ENCODE measurements at regions not wholly inside any gene's neighbourhood (a gene's known extent, or its start where the extent isn't known, plus 50 kb on each side); places are given as distances from the start of the nearest gene placed in this dataset.

DNA sequence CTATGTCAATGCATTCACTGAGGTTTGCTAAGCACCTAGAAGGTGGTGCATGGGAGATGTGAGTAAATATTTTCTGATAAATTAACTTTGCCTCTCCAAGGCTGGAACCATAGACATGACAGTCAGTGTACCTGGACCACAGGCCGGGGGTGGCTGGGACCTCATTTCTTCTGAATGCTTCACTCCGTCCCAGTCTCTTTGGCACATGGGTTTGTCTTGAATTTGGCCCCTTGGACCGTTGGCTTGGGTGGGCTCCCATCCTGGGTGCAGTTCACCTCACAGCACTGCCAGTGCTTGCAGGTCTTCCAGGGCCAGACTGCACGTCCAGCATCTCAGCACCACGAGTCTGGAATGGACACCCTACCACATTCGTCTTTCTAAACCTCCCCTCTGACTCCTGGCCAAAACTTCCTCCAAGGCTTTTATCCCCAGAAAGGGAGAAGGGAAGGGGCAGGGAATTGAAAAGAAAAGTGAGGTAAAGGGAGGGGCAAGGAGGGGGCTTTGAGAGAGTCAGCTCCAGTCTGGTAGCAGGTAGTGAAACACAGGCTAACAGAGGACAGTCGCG, 267.8 kb downstream of the MED10 start:
- no peaks in the 10 kb centered on the region for H3K4me1 ChIP-seq (ENCODE audit: control insufficient read depth, extremely low read depth, insufficient read depth, low read length)

DNA sequence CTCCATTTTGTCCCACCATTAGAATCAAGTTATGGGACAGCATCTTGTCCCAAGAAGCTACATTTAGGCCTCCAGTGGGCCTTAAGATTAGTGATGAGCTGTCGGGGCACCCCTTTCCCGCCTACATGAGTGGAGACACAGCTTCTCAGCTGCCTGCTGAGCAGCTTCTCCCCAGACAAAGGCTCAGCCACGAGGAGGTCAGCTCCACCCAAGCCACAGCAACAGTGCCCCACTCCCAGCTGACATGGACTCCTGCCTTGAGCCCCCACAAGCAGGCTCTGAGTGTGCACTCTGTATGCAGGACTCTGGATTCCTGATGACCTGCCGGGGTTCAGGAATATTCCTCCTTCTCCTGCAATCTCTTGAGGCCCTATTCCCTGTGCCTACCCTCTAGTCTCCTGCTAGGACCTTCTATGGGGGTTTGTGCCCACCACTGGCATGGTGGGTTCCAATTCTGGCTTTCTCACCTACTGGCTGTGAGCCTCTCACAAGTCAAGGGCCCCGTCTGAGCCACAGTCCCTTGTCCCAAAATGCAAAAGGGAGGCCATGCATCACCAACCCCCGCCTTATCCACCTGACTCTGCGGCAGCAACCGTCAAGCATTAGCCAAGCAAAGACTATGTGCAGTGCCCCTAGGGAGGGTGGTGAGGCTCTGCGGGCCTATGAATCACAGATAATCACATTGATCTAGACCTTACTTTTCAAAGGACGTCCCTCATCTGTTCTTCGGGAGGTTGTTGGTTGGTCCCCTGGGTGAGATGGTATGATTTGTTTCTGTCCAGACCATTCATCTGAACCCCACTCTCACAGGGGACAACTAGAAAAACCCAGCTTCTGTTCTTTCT, 269.1 kb downstream of the MED10 start:
- H3K27me3 ChIP-seq (ENCODE audit: control insufficient read depth, extremely low read depth, insufficient read depth, low read length): no peaks in the 10 kb centered on the region
- dilution Hi-C loops (cut with MboI; ENCODE audit: extremely low pct_ligation_motif_present, low sequenced_read_pairs): no loop called here

More for the DNA sequence above, 267.8 kb downstream of the MED10 start:
- H3K4me3 ChIP-seq (ENCODE audit: control insufficient read depth in 2 of 3, extremely low read depth in 1 of 3, insufficient read depth in 2 of 3, low read depth in 1 of 3, low read length in 3 of 3): no peak overlapping the region
- FAIRE-seq: no peak
- dilution Hi-C loops (cut with MboI; ENCODE audit: extremely low pct_ligation_motif_present, low sequenced_read_pairs): no loop called here
- TF ChIP-seq, protein P1, sequence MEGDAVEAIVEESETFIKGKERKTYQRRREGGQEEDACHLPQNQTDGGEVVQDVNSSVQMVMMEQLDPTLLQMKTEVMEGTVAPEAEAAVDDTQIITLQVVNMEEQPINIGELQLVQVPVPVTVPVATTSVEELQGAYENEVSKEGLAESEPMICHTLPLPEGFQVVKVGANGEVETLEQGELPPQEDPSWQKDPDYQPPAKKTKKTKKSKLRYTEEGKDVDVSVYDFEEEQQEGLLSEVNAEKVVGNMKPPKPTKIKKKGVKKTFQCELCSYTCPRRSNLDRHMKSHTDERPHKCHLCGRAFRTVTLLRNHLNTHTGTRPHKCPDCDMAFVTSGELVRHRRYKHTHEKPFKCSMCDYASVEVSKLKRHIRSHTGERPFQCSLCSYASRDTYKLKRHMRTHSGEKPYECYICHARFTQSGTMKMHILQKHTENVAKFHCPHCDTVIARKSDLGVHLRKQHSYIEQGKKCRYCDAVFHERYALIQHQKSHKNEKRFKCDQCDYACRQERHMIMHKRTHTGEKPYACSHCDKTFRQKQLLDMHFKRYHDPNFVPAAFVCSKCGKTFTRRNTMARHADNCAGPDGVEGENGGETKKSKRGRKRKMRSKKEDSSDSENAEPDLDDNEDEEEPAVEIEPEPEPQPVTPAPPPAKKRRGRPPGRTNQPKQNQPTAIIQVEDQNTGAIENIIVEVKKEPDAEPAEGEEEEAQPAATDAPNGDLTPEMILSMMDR (optimal IDR thresholded peaks at IDR 0.05 in 1 of 3, IDR thresholded peaks at IDR 0.05 in 1 of 3, conservative IDR thresholded peaks at IDR 0.05 in 1 of 3; ENCODE audit: extremely low read depth in 1 of 3, insufficient read depth in 2 of 3, low read length in 3 of 3): no peak
- no peak for TF ChIP-seq EZH2 (IDR thresholded peaks at IDR 0.05; ENCODE audit: low read length)
- H2AFZ ChIP-seq (ENCODE audit: control insufficient read depth, low read length): no peak overlapping the region
- H3K36me3 ChIP-seq (ENCODE audit: control insufficient read depth in 2 of 2, extremely low read depth in 1 of 2, insufficient read depth in 2 of 2, low read length in 2 of 2): no peaks in the 10 kb centered on the region
- H3K9me1 ChIP-seq (ENCODE audit: control insufficient read depth, extremely low read depth, insufficient read depth, low read length): no peaks in the 10 kb centered on the region
- no peaks in the 10 kb centered on the region for H3K79me2 ChIP-seq (ENCODE audit: control insufficient read depth, insufficient read depth, low read length)
- no peak overlapping the region for H3K4me2 ChIP-seq (ENCODE audit: control insufficient read depth, extremely low read depth, insufficient read depth, low read depth, low read length)
- no peak overlapping the region for H3K27ac ChIP-seq (ENCODE audit: control insufficient read depth, insufficient read depth, low read length)
- H4K20me1 ChIP-seq (ENCODE audit: control insufficient read depth, extremely low read depth, insufficient read depth, low read length): no peaks in the 10 kb centered on the region
- no peak overlapping the region for H3K9ac ChIP-seq (ENCODE audit: control insufficient read depth, extremely low read depth, insufficient read depth, low read length)
- DNase-seq (ENCODE audit: low read depth, low spot score): no peak
- H3K27me3 ChIP-seq (ENCODE audit: control insufficient read depth, extremely low read depth, insufficient read depth, low read length): no peaks in the 10 kb centered on the region
- no peaks in the 10 kb centered on the region for H3K9me3 ChIP-seq (ENCODE audit: control insufficient read depth, low read depth, low read length)

More for the DNA sequence above, 269.1 kb downstream of the MED10 start:
- Histone ChIP-seq H3K9me1 (ENCODE audit: control insufficient read depth, extremely low read depth, insufficient read depth, low read length) (no peaks in the 10 kb centered on the region), H3K79me2 (ENCODE audit: control insufficient read depth, insufficient read depth, low read length) (no peaks in the 10 kb centered on the region), H3K9ac (ENCODE audit: control insufficient read depth, extremely low read depth, insufficient read depth, low read length) (no peak overlapping the region), H3K4me2 (ENCODE audit: control insufficient read depth, extremely low read depth, insufficient read depth, low read depth, low read length) (no peak overlapping the region), H3K9me3 (ENCODE audit: control insufficient read depth, low read depth, low read length) (no peaks in the 10 kb centered on the region), H3K36me3 (ENCODE audit: control insufficient read depth in 2 of 2, extremely low read depth in 1 of 2, insufficient read depth in 2 of 2, low read length in 2 of 2) (no peaks in the 10 kb centered on the region), H4K20me1 (ENCODE audit: control insufficient read depth, extremely low read depth, insufficient read depth, low read length) (no peaks in the 10 kb centered on the region), H3K4me1 (ENCODE audit: control insufficient read depth, extremely low read depth, insufficient read depth, low read length) (no peaks in the 10 kb centered on the region), H3K4me3 (ENCODE audit: control insufficient read depth in 2 of 3, extremely low read depth in 1 of 3, insufficient read depth in 2 of 3, low read depth in 1 of 3, low read length in 3 of 3) (no peak overlapping the region), H3K27ac (ENCODE audit: control insufficient read depth, insufficient read depth, low read length) (no peak overlapping the region), H2AFZ (ENCODE audit: control insufficient read depth, low read length) (no peak overlapping the region)
- no peak for FAIRE-seq
- no peak for DNase-seq (ENCODE audit: low read depth, low spot score)
- TF ChIP-seq, protein P1 (optimal IDR thresholded peaks at IDR 0.05 in 1 of 3, IDR thresholded peaks at IDR 0.05 in 1 of 3, conservative IDR thresholded peaks at IDR 0.05 in 1 of 3; ENCODE audit: extremely low read depth in 1 of 3, insufficient read depth in 2 of 3, low read length in 3 of 3): no peak
- no peak for TF ChIP-seq EZH2 (IDR thresholded peaks at IDR 0.05; ENCODE audit: low read length)

Data from keratinocyte (primary cell).